ENCODE measurements at regions not wholly inside any gene's neighbourhood (a gene's known extent, or its start where the extent isn't known, plus 50 kb on each side); places are given as distances from the start of the nearest gene placed in this dataset.
"Not testable (repeated sequence)": the region's sequence is repeated elsewhere in the genome, so short reads cannot be mapped to it uniquely, and the experiment has no call there.

GRCh38 chr4:4045823-4046222, 180.9 kb downstream of the OTOP1 start:
- not testable (repeated sequence) for TF ChIP-seq CTCF (conservative IDR thresholded peaks at IDR 0.05; ENCODE audit: low read length); EZH2phosphoT487 (IDR thresholded peaks at IDR 0.05; ENCODE audit: borderline replicate concordance)

Measured in Loucy (cell line).